HG03575 (cell line): ENCODE measurements at regions not wholly inside any gene's neighbourhood (a gene's known extent, or its start where the extent isn't known, plus 50 kb on each side); places are given as distances from the start of the nearest gene placed in this dataset.
A peak's percentile ranks its signal among the peaks of the same experiment; 100 is the strongest.

Experiments
- ATAC-seq: cut with Tn5 transposase; IDR thresholded peaks from one replicate; pipeline ENCODE4 v1.9.1; 2021; ENCODE audit not compliant: unreplicated experiment, insufficient number of reproducible peaks, low FRiP score; ENCODE audit errors: extremely low read depth

GRCh38 chr6:14270925-14271788 lies 153.6 kb downstream of the CD83 start:
- ATAC-seq: no peak

- ATAC-seq: no peak
These were observed 154.5 kb downstream of the CD83 start for GRCh38 chr6:14271789-14272736.

GRCh38 chr6:14272737-14273085 lies 155.1 kb downstream of the CD83 start:
- ATAC-seq: no peak

GRCh38 chr6:14273191-14273590 lies 155.6 kb downstream of the CD83 start:
- no peak for ATAC-seq

GRCh38 chr6:14274016-14274415 lies 156.4 kb downstream of the CD83 start:
- no peak for ATAC-seq

GRCh38 chr6:14274546-14275492 lies 157.2 kb downstream of the CD83 start:
- no peak for ATAC-seq

- no peak for ATAC-seq
These were observed 157.9 kb downstream of the CD83 start for GRCh38 chr6:14275493-14275851.

GRCh38 chr6:14276071-14276470 lies 158.5 kb downstream of the CD83 start:
- no peak for ATAC-seq

GRCh38 chr6:14276667-14277404 lies 159.3 kb downstream of the CD83 start:
- ATAC-seq: peak; percentile 89

- ATAC-seq: peak; percentile 13
These were observed 159.9 kb downstream of the CD83 start for GRCh38 chr6:14277405-14277930.

- ATAC-seq: no peak
These were observed 160.4 kb downstream of the CD83 start for GRCh38 chr6:14278006-14278405.

GRCh38 chr6:14278446-14278845 lies 160.9 kb downstream of the CD83 start:
- ATAC-seq: no peak

GRCh38 chr6:14280006-14280510 lies 162.5 kb downstream of the CD83 start:
- ATAC-seq: no peak

- no peak for ATAC-seq
These were observed 163.3 kb downstream of the CD83 start for GRCh38 chr6:14280766-14281293.

- no peak for ATAC-seq
These were observed 164.5 kb downstream of the CD83 start for GRCh38 chr6:14281811-14282660.

- no peak for ATAC-seq
These were observed 165.4 kb downstream of the CD83 start for GRCh38 chr6:14282854-14283505.
